ENCODE measurements at regions not wholly inside any gene's neighbourhood (a gene's known extent, or its start where the extent isn't known, plus 50 kb on each side); places are given as distances from the start of the nearest gene placed in this dataset.
"Not testable (repeated sequence)": the region's sequence is repeated elsewhere in the genome, so short reads cannot be mapped to it uniquely, and the experiment has no call there.

DNA sequence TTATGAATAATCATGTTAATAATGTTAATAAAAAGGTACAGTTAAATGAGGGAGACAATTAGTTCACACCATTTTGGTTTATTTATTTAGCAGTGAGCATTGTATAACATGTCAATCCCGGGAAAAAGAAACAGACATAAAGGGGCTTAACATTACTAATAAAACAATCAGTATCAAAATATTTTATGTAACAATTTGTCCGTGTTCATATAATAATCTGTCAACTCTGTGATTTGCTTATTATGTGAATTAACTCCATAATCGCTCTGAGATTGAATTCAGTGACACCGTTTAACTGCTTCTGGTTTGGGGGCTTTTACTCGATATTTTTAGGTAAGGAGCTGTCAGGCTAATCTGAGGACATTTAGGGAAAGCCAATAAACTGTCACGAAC is 95.8 kb upstream of the HMGA2 start:
- H3K4me3 ChIP-seq (ENCODE audit: low read length) = no peak overlapping the region
- H3K9me3 ChIP-seq (ENCODE audit: control insufficient read depth, low read depth, low read length) = peaks cover 6% of the 10 kb centered on the region
- peaks cover 8% of the 10 kb centered on the region for H3K4me1 ChIP-seq (ENCODE audit: control insufficient read depth, insufficient read depth, low read length)
- peak in 1 of 2 donors; percentile 17 for DNase-seq
- WGBS (ENCODE audit: insufficient coverage, low lambda C conversion rate) = 0% methylated on average over 1 of the region's 6 CpGs
- H3K27ac ChIP-seq (ENCODE audit: low read length) = no peak overlapping the region
- H3K36me3 ChIP-seq (ENCODE audit: control insufficient read depth, insufficient read depth, low read length) = no peaks in the 10 kb centered on the region
- H3K27me3 ChIP-seq (ENCODE audit: control insufficient read depth, insufficient read depth, low read length) = peaks cover 46% of the 10 kb centered on the region

GRCh38 chr12:65728848-65729793 is 95.2 kb upstream of the HMGA2 start:
- 0% methylated on average over 2 of the region's 66 CpGs for WGBS (ENCODE audit: insufficient coverage, low lambda C conversion rate)
- Histone ChIP-seq H3K27ac (ENCODE audit: low read length) (no peak overlapping the region), H3K4me3 (ENCODE audit: low read length) (peak overlapping the region; percentile 22), H3K4me1 (ENCODE audit: control insufficient read depth, insufficient read depth, low read length) (peaks cover 8% of the 10 kb centered on the region), H3K9me3 (ENCODE audit: control insufficient read depth, low read depth, low read length) (peaks cover 6% of the 10 kb centered on the region), H3K36me3 (ENCODE audit: control insufficient read depth, insufficient read depth, low read length) (no peaks in the 10 kb centered on the region), H3K27me3 (ENCODE audit: control insufficient read depth, insufficient read depth, low read length) (peaks cover 46% of the 10 kb centered on the region)
- peak; percentile 3 to 46 for DNase-seq

DNA sequence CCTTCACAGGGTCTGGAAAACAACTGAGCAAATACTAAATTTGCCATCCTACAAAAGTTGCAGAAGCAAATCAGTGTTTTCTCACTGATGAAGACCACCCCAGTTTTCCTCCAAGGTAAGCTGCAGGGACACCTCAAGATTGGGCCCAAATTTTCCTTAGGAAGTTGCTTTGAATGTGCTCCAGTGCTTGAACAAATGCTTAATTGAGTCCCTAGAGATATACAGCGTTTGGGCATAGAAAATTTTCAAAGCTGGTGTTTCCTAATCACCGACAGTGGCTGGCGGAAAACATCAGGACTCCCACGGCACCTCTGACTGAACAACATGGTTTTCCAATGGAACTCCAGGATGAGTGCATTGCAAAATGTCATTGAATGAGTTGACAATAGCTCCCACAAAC is 92.5 kb upstream of the HMGA2 start:
- H3K27me3 ChIP-seq (ENCODE audit: control insufficient read depth, insufficient read depth, low read length) = peaks cover 52% of the 10 kb centered on the region
- peaks cover 6% of the 10 kb centered on the region for H3K9me3 ChIP-seq (ENCODE audit: control insufficient read depth, low read depth, low read length)
- H3K36me3 ChIP-seq (ENCODE audit: control insufficient read depth, insufficient read depth, low read length) = no peaks in the 10 kb centered on the region
- peaks cover 8% of the 10 kb centered on the region for H3K4me1 ChIP-seq (ENCODE audit: control insufficient read depth, insufficient read depth, low read length)
- no peak overlapping the region for H3K4me3 ChIP-seq (ENCODE audit: low read length)
- no CpG with 5 or more reads among the region's 4 CpGs for WGBS (ENCODE audit: insufficient coverage, low lambda C conversion rate)
- no peak overlapping the region for H3K27ac ChIP-seq (ENCODE audit: low read length)
- no peak for DNase-seq

DNA sequence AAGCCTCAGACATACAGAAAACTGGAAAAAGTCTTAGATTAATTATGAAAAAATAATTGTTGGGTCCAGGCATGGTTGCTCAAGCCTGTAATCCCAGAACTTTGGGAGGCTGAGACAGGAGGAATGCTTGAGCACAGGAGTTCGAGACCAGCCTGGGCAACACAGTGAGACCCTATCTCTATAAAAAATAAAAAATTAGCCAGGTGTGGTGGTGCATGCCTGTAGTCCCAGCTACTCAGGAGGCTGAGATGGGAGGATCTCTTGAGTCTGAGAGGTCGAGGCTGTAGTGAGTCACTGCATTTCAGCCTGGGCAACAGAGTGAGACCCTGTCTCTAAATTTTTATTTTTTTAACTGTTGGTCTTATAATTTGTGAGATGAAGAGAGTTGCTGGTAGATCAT is 90.6 kb upstream of the HMGA2 start:
- H3K36me3 ChIP-seq (ENCODE audit: control insufficient read depth, insufficient read depth, low read length); H3K4me3 ChIP-seq (ENCODE audit: low read length); H3K4me1 ChIP-seq (ENCODE audit: control insufficient read depth, insufficient read depth, low read length); H3K27ac ChIP-seq (ENCODE audit: low read length); H3K9me3 ChIP-seq (ENCODE audit: control insufficient read depth, low read depth, low read length); DNase-seq: not testable (repeated sequence)
- WGBS (ENCODE audit: insufficient coverage, low lambda C conversion rate) = no CpG with 5 or more reads among the region's 2 CpGs
- H3K27me3 ChIP-seq (ENCODE audit: control insufficient read depth, insufficient read depth, low read length) = peaks cover 41% of the 10 kb centered on the region

GRCh38 chr12:65734226-65734625 is 90.1 kb upstream of the HMGA2 start:
- WGBS (ENCODE audit: insufficient coverage, low lambda C conversion rate) = no CpG with 5 or more reads among the region's 2 CpGs
- DNase-seq = no peak
- Histone ChIP-seq H3K9me3 (ENCODE audit: control insufficient read depth, low read depth, low read length) (peaks cover 6% of the 10 kb centered on the region), H3K4me1 (ENCODE audit: control insufficient read depth, insufficient read depth, low read length) (peaks cover under 1% of the 10 kb centered on the region), H3K27ac (ENCODE audit: low read length) (no peak overlapping the region), H3K36me3 (ENCODE audit: control insufficient read depth, insufficient read depth, low read length) (no peaks in the 10 kb centered on the region), H3K27me3 (ENCODE audit: control insufficient read depth, insufficient read depth, low read length) (peaks cover 35% of the 10 kb centered on the region), H3K4me3 (ENCODE audit: low read length) (no peak overlapping the region)

DNA sequence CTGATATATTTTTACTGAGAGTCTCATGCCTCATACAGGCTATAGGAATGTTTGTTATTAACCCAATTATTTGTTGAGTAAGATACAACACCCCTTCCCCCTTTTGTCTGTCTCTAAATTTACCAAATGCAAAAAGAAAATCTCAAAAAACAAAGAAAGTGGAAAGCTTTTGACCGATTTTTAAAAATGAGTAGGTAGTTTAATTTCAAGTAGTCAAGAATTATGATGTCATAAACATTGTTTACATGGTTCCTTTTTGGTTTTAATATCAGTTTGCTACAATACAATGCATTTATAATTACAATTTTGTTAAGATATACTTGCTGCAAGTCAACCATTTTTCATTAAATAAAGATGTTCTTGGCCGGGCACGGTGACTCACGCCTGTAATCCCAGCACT is 84.7 kb upstream of the HMGA2 start:
- no peak for DNase-seq
- Histone ChIP-seq H3K9me3 (ENCODE audit: control insufficient read depth, low read depth, low read length) (peaks cover 7% of the 10 kb centered on the region), H3K4me3 (ENCODE audit: low read length) (no peak overlapping the region), H3K4me1 (ENCODE audit: control insufficient read depth, insufficient read depth, low read length) (no peaks in the 10 kb centered on the region), H3K27ac (ENCODE audit: low read length) (no peak overlapping the region), H3K36me3 (ENCODE audit: control insufficient read depth, insufficient read depth, low read length) (no peaks in the 10 kb centered on the region), H3K27me3 (ENCODE audit: control insufficient read depth, insufficient read depth, low read length) (peaks cover 15% of the 10 kb centered on the region)
- 86% methylated on average over 1 of the region's 4 CpGs for WGBS (ENCODE audit: insufficient coverage, low lambda C conversion rate)

DNA sequence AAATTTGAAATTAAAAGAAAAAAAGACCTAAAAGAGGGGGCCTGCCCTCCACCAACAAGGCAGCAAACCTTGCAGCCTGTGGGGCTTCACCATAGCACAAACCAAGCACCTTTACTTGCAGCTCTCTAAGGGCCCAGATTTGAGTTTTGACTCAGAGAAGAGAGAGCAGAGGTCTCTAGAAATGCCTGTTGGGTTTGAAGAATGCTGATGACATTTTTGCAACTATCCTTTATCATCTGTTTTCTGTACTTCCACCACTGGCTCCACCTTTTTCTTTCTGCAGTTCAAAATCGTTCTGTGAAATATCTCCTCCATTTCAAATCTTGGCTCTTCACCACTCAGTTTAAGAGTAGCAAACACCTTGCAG is 83.8 kb upstream of the HMGA2 start:
- peaks cover 7% of the 10 kb centered on the region for H3K9me3 ChIP-seq (ENCODE audit: control insufficient read depth, low read depth, low read length)
- no CpG with 5 or more reads among the region's 1 CpG for WGBS (ENCODE audit: insufficient coverage, low lambda C conversion rate)
- H3K4me3 ChIP-seq (ENCODE audit: low read length) = peak overlapping the region; percentile 79
- no peaks in the 10 kb centered on the region for H3K4me1 ChIP-seq (ENCODE audit: control insufficient read depth, insufficient read depth, low read length)
- no peak for DNase-seq
- peaks cover 9% of the 10 kb centered on the region for H3K27me3 ChIP-seq (ENCODE audit: control insufficient read depth, insufficient read depth, low read length)
- no peaks in the 10 kb centered on the region for H3K36me3 ChIP-seq (ENCODE audit: control insufficient read depth, insufficient read depth, low read length)
- no peak overlapping the region for H3K27ac ChIP-seq (ENCODE audit: low read length)

- WGBS (ENCODE audit: insufficient coverage, low lambda C conversion rate) = no CpG with 5 or more reads among the region's 42 CpGs
- peak overlapping the region; percentile 79 for H3K4me3 ChIP-seq (ENCODE audit: low read length)
- H3K27ac ChIP-seq (ENCODE audit: low read length) = no peak overlapping the region
- DNase-seq = peak; percentile 63 to 81
- H3K4me1 ChIP-seq (ENCODE audit: control insufficient read depth, insufficient read depth, low read length) = no peaks in the 10 kb centered on the region
- peaks cover 9% of the 10 kb centered on the region for H3K27me3 ChIP-seq (ENCODE audit: control insufficient read depth, insufficient read depth, low read length)
- peaks cover 7% of the 10 kb centered on the region for H3K9me3 ChIP-seq (ENCODE audit: control insufficient read depth, low read depth, low read length)
- no peaks in the 10 kb centered on the region for H3K36me3 ChIP-seq (ENCODE audit: control insufficient read depth, insufficient read depth, low read length)
These were observed 83.2 kb upstream of the HMGA2 start for GRCh38 chr12:65740873-65741600.

GRCh38 chr12:65741656-65742017 is 82.6 kb upstream of the HMGA2 start:
- peaks cover 7% of the 10 kb centered on the region for H3K9me3 ChIP-seq (ENCODE audit: control insufficient read depth, low read depth, low read length)
- no peaks in the 10 kb centered on the region for H3K4me1 ChIP-seq (ENCODE audit: control insufficient read depth, insufficient read depth, low read length)
- no peak overlapping the region for H3K27ac ChIP-seq (ENCODE audit: low read length)
- H3K27me3 ChIP-seq (ENCODE audit: control insufficient read depth, insufficient read depth, low read length) = peaks cover 9% of the 10 kb centered on the region
- no peaks in the 10 kb centered on the region for H3K36me3 ChIP-seq (ENCODE audit: control insufficient read depth, insufficient read depth, low read length)
- peak in 1 of 2 donors; percentile 14 for DNase-seq
- WGBS (ENCODE audit: insufficient coverage, low lambda C conversion rate) = no CpG with 5 or more reads among the region's 35 CpGs
- H3K4me3 ChIP-seq (ENCODE audit: low read length) = peak overlapping the region; percentile 79

DNA sequence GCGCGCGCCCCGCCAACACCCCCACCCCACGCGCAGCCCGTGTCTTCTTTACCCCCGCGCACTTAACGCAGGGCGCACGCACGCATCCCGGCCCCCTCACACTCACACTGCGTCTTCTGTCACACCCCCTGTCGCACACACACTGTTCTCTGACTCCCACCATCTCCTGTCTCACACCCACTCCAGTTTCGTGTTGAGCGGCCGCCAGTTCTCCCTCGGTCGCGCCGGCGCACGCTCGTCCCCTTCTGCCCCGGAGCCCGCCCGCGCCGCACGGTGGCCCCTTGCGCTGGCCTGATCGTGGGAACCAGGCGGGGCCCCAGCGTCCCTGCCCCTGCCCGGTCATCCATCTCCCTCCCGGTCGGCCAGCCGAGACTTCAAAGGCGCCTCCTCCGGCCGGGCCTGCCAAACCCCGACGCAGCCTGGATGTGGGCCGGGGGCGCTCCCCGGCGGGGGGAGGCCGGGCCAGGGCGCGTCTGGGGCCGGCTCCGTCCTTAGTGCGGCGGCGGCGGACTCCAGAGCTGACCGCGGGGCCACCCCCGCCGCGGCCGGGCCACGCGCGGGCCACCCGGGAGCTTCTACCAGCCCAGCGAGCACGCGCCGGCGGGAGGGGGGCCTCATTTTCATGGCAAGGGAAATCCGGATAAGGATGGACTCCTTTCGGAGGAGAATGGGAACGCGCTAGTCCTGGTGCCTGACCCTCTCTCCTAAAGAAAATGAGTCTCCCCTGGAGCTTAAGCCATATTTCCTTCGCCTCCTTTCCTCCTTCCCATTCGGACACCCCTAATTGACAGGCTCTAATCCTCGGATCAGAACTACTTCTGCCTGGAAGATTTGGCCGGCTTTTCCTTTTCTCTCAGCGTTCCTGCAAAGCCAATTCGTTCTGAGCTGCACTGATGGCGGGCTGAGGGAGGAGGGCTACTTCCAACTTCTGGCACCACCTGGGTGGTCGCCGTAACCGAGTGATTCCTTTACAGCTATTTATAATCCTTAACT is 82.0 kb upstream of the HMGA2 start:
- WGBS (ENCODE audit: insufficient coverage, low lambda C conversion rate) = 40% methylated on average over 1 of the region's 87 CpGs
- no peak overlapping the region for H3K27ac ChIP-seq (ENCODE audit: low read length)
- H3K4me1 ChIP-seq (ENCODE audit: control insufficient read depth, insufficient read depth, low read length) = no peaks in the 10 kb centered on the region
- peak overlapping the region; percentile 79 for H3K4me3 ChIP-seq (ENCODE audit: low read length)
- peak; percentile 10 to 56 for DNase-seq
- H3K9me3 ChIP-seq (ENCODE audit: control insufficient read depth, low read depth, low read length) = peaks cover 7% of the 10 kb centered on the region
- no peaks in the 10 kb centered on the region for H3K36me3 ChIP-seq (ENCODE audit: control insufficient read depth, insufficient read depth, low read length)
- H3K27me3 ChIP-seq (ENCODE audit: control insufficient read depth, insufficient read depth, low read length) = peaks cover 9% of the 10 kb centered on the region
